GM13977 (cell line): ENCODE measurements at regions not wholly inside any gene's neighbourhood (a gene's known extent, or its start where the extent isn't known, plus 50 kb on each side); places are given as distances from the start of the nearest gene placed in this dataset.

Experiments
- DNase-seq: peaks from one replicate; pipeline ENCODE4 v3.0.0; 2012; ENCODE audit warnings: low spot score
- in situ Hi-C: fragments of 300-500 bp; cut with MboI; formaldehyde crosslinking; loops from one replicate; pipeline ENCODE4 v1.12.0; 2022; ENCODE audit warnings: low sequenced_read_pairs, low pct_unique_long_range_greater_than_20kb, mixed read lengths, inconsistent platforms; ENCODE audit not compliant: unreplicated experiment
- TF ChIP-seq, protein P1 (sequence below): IDR thresholded peaks from 2 replicates; pipeline ENCODE4 v1.5.1; 2012; ENCODE audit warnings: mild to moderate bottlenecking, control low read depth; ENCODE audit not compliant: insufficient read depth; ENCODE audit errors: extremely low read depth, missing control alignments

DNA sequence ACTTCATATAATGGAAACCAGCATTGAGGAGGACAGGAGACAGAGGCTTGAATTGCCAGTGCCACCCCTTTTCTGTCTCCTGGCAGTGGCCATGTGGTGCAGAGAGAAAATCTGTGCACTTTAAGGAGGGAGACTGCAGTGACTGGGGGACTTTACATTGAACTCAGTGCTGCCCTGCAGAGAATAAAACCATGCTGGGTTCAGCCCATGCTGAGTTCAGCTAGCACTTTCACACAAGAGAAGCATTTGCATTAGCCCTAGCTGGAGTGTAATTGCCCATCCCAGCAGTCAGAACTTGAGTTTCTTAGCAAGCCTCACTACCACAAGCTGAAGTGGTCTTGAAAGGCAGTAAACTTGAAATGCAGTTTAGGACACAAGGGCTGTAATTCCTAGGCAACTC, 677.5 kb downstream of the ZPLD1 start:
- in situ Hi-C loops = no loop called here
- TF ChIP-seq, protein P1, sequence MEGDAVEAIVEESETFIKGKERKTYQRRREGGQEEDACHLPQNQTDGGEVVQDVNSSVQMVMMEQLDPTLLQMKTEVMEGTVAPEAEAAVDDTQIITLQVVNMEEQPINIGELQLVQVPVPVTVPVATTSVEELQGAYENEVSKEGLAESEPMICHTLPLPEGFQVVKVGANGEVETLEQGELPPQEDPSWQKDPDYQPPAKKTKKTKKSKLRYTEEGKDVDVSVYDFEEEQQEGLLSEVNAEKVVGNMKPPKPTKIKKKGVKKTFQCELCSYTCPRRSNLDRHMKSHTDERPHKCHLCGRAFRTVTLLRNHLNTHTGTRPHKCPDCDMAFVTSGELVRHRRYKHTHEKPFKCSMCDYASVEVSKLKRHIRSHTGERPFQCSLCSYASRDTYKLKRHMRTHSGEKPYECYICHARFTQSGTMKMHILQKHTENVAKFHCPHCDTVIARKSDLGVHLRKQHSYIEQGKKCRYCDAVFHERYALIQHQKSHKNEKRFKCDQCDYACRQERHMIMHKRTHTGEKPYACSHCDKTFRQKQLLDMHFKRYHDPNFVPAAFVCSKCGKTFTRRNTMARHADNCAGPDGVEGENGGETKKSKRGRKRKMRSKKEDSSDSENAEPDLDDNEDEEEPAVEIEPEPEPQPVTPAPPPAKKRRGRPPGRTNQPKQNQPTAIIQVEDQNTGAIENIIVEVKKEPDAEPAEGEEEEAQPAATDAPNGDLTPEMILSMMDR = no peak
- no peak for DNase-seq

DNA sequence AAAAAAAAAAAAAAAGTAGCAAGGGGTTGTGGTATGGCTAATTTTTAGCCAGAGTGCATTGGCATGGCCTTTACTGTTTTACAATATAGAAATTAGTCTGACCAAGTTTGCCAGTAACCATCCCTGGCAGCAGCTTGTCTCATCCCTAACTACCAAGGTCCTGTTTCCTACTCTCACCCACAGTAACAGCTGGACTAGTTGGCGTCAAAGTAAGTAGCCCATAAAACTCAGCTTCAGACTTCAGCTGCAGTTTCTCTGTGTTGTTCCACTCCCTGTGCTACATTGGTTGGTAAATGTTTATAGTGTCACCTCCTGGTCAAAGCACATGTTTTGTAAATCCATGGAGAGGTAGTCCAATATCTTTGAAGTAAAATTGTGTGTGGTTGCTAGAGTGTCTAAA, 691.3 kb downstream of the ZPLD1 start:
- DNase-seq = no peak
- TF ChIP-seq, protein P1 = no peak
- in situ Hi-C loops = no loop called here

DNA sequence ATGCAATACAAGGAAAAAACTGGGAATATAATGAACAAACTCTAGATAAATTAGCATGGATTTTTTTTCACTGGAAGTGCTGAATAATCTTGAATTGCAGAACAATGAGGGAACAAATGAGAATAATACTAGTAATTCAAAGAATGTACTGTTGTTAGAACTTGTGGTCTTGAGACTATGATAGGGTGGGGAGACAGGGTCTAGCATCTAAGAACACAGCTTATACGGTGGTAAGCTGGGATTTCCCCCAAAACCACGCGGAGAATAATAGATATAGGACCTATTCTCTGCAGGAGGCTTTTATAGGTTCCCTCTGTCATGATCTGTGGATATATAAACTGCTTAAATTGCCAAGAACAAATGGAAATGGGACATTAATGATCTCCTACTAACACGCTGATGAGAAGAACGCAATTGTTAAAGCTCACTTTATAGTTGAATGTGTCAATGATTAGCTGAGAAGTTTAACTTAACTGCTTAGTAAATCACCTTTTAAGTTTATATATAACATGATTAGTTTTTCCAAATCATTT, 692.3 kb downstream of the ZPLD1 start:
- peak; percentile 8 for DNase-seq
- TF ChIP-seq, protein P1 = no peak
- in situ Hi-C loops = no loop called here

DNA sequence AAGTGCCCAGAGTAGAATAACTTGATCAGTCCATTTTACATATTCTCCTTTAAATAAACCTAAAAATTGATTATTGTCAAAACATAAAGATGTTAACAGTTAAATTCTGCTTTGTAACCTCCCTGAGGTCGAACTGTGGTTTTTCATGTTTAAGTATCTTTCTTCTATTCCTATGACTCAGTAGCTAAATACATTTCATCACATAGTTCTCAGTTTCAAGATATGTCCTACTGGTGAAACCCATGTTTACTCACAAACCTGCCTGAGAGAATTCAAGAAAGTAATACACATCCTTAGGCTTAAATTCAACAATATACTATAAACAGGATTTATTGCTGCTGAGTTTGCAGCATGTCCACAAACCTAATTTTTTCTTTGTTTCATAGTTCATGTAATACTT, 692.9 kb downstream of the ZPLD1 start:
- TF ChIP-seq, protein P1 = no peak
- peak; percentile 36 for DNase-seq
- in situ Hi-C loops = no loop called here

DNA sequence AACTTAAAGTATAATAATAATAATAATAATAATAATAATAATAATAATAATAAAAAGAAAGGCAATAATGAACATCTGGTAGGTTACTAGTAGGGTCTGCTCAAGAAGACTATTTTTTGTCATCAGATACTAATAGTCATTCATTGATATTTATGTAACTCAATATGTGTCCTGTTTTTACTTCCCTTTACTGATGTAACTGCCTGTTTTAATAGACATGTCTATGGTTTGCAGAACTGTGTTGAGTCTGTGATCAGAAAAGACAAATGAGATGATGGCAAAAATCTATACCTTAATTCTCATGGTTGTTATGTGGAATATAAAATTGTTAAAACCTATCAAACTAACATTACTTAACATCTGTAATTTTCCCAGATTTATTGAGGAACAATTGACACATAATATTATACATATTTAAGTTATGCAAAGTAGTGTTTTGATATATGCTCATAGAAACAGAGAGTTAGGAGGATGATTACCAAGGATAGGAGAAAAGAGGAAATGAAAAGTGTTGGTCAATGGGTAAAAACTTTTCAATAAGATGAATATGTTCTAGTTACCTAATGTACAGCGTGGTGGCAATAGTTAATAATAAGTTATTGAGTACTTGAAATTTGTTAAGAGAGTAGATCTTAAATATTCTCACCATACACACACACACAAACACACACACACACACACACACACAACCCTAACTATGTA, 699.4 kb downstream of the ZPLD1 start:
- TF ChIP-seq, protein P1 = no peak
- DNase-seq = no peak
- in situ Hi-C loops = no loop called here

DNA sequence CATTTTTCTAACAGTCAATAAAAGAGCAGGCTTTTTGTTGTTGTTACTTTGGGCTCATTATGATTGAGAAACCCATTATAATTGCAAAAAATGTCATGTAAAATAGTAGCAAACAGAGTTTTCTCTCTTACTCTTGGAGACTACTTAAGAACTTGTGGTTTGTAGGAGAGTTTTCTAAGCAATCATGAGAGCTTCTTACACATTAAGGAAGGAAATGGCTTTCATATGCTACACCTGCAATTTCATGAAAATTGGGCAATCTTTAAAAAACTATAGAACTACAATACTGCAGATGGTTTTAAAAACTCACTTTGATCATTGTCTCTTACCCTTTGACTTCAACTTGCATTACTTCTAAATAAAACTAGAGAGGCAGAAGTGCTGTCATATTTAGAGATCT, 701.8 kb downstream of the ZPLD1 start:
- TF ChIP-seq, protein P1 = no peak
- DNase-seq = no peak
- in situ Hi-C loops = no loop called here
